ENCODE measurements at regions not wholly inside any gene's neighbourhood (a gene's known extent, or its start where the extent isn't known, plus 50 kb on each side); places are given as distances from the start of the nearest gene placed in this dataset. TPM values are rescaled to one million over a fixed set of nuclear protein-coding genes. Genes with fewer than 3 reads are reported as not detected.
"Not testable (repeated sequence)": the region's sequence is repeated elsewhere in the genome, so short reads cannot be mapped to it uniquely, and the experiment has no call there.

DNA sequence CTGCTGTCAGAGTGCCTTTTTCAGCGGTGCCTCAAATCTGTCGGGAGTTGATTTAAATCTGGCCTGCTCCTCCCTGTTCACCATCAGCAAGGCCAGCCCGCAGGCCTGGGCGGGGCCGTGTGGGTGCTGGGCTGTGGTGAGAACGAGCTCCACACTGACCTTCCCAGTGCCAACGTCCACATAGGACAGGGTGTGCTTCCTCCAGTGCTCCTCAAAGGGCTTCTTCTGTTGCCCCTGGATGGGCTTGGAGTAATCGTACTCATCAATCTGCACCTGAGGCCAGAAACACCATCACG lies 50.2 kb upstream of the LPCAT1 start:
- in situ Hi-C loops (cut with MboI); H3K79me2 ChIP-seq (ENCODE audit: control insufficient read depth, insufficient read depth, low read length); FAIRE-seq; DNase-seq (ENCODE audit: low read depth, low spot score); RAD21 ChIA-PET (ENCODE audit: unreplicated experiment); H2AFZ ChIP-seq (ENCODE audit: control insufficient read depth, low read depth, low read length); H3K27ac ChIP-seq (ENCODE audit: control insufficient read depth, insufficient read depth); H3K36me3 ChIP-seq (ENCODE audit: control insufficient read depth in 2 of 2, insufficient read depth in 2 of 2, low read length in 1 of 2); H3K4me3 ChIP-seq; H3K4me2 ChIP-seq (ENCODE audit: control insufficient read depth, insufficient read depth); H3K27me3 ChIP-seq (replicated peaks in 1 of 2; ENCODE audit: control insufficient read depth in 2 of 2, insufficient read depth in 2 of 2, low read length in 1 of 2); H3K4me1 ChIP-seq (ENCODE audit: control insufficient read depth, insufficient read depth, low read length); H3K9me3 ChIP-seq (replicated peaks; ENCODE audit: control insufficient read depth, insufficient read depth, low read length); H4K20me1 ChIP-seq (ENCODE audit: control insufficient read depth, insufficient read depth); CTCF ChIA-PET; H3K9ac ChIP-seq (ENCODE audit: control insufficient read depth, insufficient read depth, low read length); ATAC-seq; intact Hi-C loops (cut with micrococcal nuclease; ENCODE audit: unreplicated experiment); POLR2A ChIA-PET; BruUV-seq (replicated peaks); SMC1A ChIA-PET (ENCODE audit: uncharacterized antibody, unreplicated experiment): not testable (repeated sequence)
- WGBS (ENCODE audit: insufficient coverage, insufficient replicate concordance, low lambda C conversion rate, missing lambda C conversion rate): 74% methylated on average over 6 of the region's 9 CpGs

DNA sequence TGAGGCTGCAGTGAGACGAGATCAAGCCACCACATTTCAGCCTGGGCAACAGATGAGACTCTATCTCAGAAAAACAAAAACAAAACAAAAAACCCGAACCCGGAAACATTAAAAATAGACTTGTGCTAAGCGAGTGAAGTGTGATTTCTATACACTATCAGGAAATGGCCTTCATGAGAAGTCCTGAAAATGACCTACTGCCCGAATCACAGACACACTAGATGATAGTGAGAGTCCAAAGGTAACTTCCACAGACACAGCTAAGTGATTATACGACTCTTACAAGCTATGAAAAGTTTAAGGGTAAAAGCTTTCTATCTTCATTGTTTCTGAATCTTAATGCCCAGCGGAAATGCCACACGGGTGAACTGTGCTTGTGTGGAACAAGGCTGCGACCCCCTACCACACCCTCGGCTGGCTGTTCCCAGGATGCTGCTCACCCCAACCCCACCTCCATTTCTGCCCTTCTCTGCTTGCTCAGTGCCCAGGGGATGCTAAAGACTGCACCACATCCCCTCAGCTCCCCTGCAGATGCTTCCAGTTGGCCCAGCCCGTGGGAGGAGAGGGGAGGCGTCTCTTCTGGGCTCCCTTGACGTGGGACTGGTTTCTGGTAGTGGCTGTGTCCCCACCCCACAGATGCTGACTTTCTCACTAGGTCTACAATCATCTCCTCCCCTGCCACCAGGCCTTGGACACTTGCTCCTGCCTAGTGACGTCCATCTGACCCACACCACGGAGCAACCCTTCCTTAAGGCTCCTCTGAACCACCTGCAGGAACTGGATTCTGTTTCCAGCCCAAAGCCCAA lies 49.7 kb upstream of the LPCAT1 start:
- H3K4me1 ChIP-seq (ENCODE audit: control insufficient read depth, insufficient read depth, low read length); ATAC-seq; H3K4me2 ChIP-seq (ENCODE audit: control insufficient read depth, insufficient read depth); H3K79me2 ChIP-seq (ENCODE audit: control insufficient read depth, insufficient read depth, low read length); in situ Hi-C loops (cut with MboI); H3K36me3 ChIP-seq (ENCODE audit: control insufficient read depth in 2 of 2, insufficient read depth in 2 of 2, low read length in 1 of 2); RAD21 ChIA-PET (ENCODE audit: unreplicated experiment); H4K20me1 ChIP-seq (ENCODE audit: control insufficient read depth, insufficient read depth); SMC1A ChIA-PET (ENCODE audit: uncharacterized antibody, unreplicated experiment); DNase-seq (ENCODE audit: low read depth, low spot score); H3K9me3 ChIP-seq (replicated peaks; ENCODE audit: control insufficient read depth, insufficient read depth, low read length); FAIRE-seq; H3K27ac ChIP-seq (ENCODE audit: control insufficient read depth, insufficient read depth); intact Hi-C loops (cut with micrococcal nuclease; ENCODE audit: unreplicated experiment); POLR2A ChIA-PET; H3K27me3 ChIP-seq (replicated peaks in 1 of 2; ENCODE audit: control insufficient read depth in 2 of 2, insufficient read depth in 2 of 2, low read length in 1 of 2); CTCF ChIA-PET; H2AFZ ChIP-seq (ENCODE audit: control insufficient read depth, low read depth, low read length); BruUV-seq (replicated peaks); H3K4me3 ChIP-seq; H3K9ac ChIP-seq (ENCODE audit: control insufficient read depth, insufficient read depth, low read length): not testable (repeated sequence)
- 86% methylated on average over 15 of the region's 15 CpGs for WGBS (ENCODE audit: insufficient coverage, insufficient replicate concordance, low lambda C conversion rate, missing lambda C conversion rate)

Small RNAs in the stretch of these regions (microRNA-seq; reads per million reads assigned to microRNA genes)
- gene MIR4277: not detected

Small RNAs in the stretch of these regions (small RNA-seq; reads per million reads assigned to genes)
- gene AC091849.1 (not detected), gene MIR4277 (not detected)

Measured in GM12878 (cell line).